ENCODE measurements at regions not wholly inside any gene's neighbourhood (a gene's known extent, or its start where the extent isn't known, plus 50 kb on each side); places are given as distances from the start of the nearest gene placed in this dataset.
"Not testable (repeated sequence)": the region's sequence is repeated elsewhere in the genome, so short reads cannot be mapped to it uniquely, and the experiment has no call there.

DNA sequence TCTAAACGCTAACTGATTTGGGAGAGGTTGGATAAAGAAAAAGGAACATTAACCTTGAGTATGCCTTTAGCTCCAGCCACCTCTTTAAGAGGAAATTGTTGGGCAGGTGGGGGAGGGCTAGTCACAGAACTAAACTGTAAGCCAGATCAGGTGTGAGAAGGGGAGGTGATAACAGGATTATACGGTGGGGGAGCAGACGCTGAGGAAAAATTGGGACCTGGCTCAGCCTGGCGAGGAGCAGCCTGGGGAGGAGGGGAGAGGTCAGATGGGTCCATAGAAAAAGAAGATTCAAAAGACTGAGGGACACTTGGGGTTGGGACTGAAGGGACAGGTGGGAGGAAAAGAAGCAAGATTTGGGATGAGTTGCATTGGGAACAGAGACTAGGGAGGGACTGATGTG, 558.0 kb downstream of the ADGRL2 start:
- not testable (repeated sequence) for TF ChIP-seq EZH2, CTCF (IDR thresholded peaks at IDR 0.05)
